ENCODE measurements at regions not wholly inside any gene's neighbourhood (a gene's known extent, or its start where the extent isn't known, plus 50 kb on each side); places are given as distances from the start of the nearest gene placed in this dataset.

- TF ChIP-seq CTCF (IDR thresholded peaks at IDR 0.05; ENCODE audit: insufficient read depth, missing control alignments), result no peak
- no peak for FAIRE-seq
Observed at GRCh38 chr5:84637662-84638375, 253.1 kb upstream of the EDIL3 start.

GRCh38 chr5:84635235-84636055, 250.8 kb upstream of the EDIL3 start:
- DNase-seq (ENCODE audit: insufficient read length, low spot score) (no peak), FAIRE-seq (no peak)
- TF ChIP-seq CTCF (IDR thresholded peaks at IDR 0.05; ENCODE audit: insufficient read depth, missing control alignments), result no peak

More at GRCh38 chr5:84637662-84638375, 253.1 kb upstream of the EDIL3 start:
- no peak for DNase-seq (ENCODE audit: insufficient read length, low spot score)

DNA sequence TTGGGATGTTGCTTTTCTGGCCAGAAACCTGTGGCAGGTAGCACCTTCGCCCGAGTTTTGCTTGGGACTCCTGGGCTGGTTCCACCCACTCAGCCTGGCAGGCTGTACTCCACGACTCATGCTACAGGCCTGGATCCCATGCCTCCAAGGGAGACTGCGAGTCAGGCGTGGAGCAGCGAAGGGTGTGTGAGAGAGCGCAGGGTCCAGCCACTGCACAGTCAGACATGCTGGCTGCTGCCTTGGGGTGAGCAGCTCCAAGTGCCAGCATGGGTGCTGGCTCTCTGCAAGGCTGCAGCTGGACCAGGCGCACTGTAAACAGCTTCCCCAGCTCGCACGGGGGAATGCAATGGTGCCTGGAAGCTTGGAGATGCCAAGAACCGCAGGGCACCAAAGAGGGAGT, 249.6 kb upstream of the EDIL3 start:
- DNase-seq (ENCODE audit: insufficient read length, low spot score) (no peak), FAIRE-seq (no peak)
- no peak for TF ChIP-seq CTCF (IDR thresholded peaks at IDR 0.05; ENCODE audit: insufficient read depth, missing control alignments)

DNA sequence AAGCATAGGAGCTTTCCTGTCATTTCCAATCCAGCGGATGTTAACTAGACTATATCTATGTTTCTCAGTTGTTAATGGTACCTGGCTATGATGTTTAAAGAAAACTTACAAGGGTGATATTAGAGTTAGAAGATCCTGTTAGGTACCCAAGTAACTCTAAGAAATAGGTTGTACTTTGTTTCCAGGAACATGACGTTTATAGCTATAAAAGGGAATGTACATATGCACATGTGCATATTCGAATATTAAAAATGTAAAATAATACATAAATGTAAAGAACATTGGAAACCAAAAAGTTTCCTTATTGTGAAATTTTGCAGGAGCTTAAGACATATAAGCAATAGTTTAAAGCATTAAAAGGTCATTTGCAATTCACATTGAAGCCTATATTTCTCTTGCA, 247.7 kb upstream of the EDIL3 start:
- no peak for TF ChIP-seq CTCF (IDR thresholded peaks at IDR 0.05; ENCODE audit: insufficient read depth, missing control alignments)
- FAIRE-seq (no peak), DNase-seq (ENCODE audit: insufficient read length, low spot score) (no peak)

GRCh38 chr5:84628918-84629317, 244.2 kb upstream of the EDIL3 start:
- no peak for DNase-seq (ENCODE audit: insufficient read length, low spot score)
- FAIRE-seq, result no peak
- no peak for TF ChIP-seq CTCF (IDR thresholded peaks at IDR 0.05; ENCODE audit: insufficient read depth, missing control alignments)

DNA sequence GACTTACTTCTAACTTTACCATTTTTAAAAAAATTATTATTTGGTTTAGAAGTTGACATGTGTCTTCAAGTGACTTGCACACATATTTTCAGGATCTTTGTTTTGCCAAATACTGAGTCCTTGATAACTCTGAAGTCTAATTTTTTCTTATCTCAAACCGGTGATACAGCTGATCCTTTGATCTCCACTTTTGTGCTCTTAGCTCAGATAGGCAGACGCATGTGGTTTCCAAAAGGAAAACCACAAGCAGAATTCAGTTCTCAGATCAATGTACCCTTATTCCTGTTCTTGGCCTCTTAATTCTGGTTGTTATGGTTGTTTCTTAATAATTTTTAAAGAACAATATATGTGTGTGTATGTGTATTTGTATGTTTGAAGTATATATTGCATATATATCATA, 238.3 kb upstream of the EDIL3 start:
- DNase-seq (ENCODE audit: insufficient read length, low spot score), result no peak
- TF ChIP-seq CTCF (IDR thresholded peaks at IDR 0.05; ENCODE audit: insufficient read depth, missing control alignments), result no peak
- no peak for FAIRE-seq

GRCh38 chr5:84622461-84622860, 237.8 kb upstream of the EDIL3 start:
- DNase-seq (ENCODE audit: insufficient read length, low spot score), result no peak
- TF ChIP-seq CTCF (IDR thresholded peaks at IDR 0.05; ENCODE audit: insufficient read depth, missing control alignments), result no peak
- FAIRE-seq, result no peak
